ENCODE measurements at regions not wholly inside any gene's neighbourhood (a gene's known extent, or its start where the extent isn't known, plus 50 kb on each side); places are given as distances from the start of the nearest gene placed in this dataset.

- TF ChIP-seq POLR2A (IDR thresholded peaks at IDR 0.05), result no peak
- TF ChIP-seq CTCF (IDR thresholded peaks at IDR 0.05), result no peak
- no peaks in the 10 kb centered on the region for H3K27me3 ChIP-seq
- H3K9me3 ChIP-seq, result no peaks in the 10 kb centered on the region
- no peak overlapping the region for H3K4me3 ChIP-seq
- DNase-seq, result no peak
- intact Hi-C loops (cut with DNase I), result no loop called here
- no peak for ATAC-seq
- H3K36me3 ChIP-seq, result no peaks in the 10 kb centered on the region
- H3K27ac ChIP-seq, result no peak overlapping the region
- no peaks in the 10 kb centered on the region for H3K4me1 ChIP-seq
Measured at GRCh38 chr4:141783770-141784169, 147.4 kb downstream of the IL15 start.

- Histone ChIP-seq H3K27me3 (no peaks in the 10 kb centered on the region), H3K4me1 (no peaks in the 10 kb centered on the region), H3K9me3 (no peaks in the 10 kb centered on the region), H3K36me3 (no peaks in the 10 kb centered on the region), H3K27ac (no peak overlapping the region), H3K4me3 (no peak overlapping the region)
- no peak for DNase-seq
- no peak for ATAC-seq
- TF ChIP-seq POLR2A (IDR thresholded peaks at IDR 0.05), result no peak
- no peak for TF ChIP-seq CTCF (IDR thresholded peaks at IDR 0.05)
- intact Hi-C loops (cut with DNase I), result no loop called here
Measured at GRCh38 chr4:141786946-141787345, 150.6 kb downstream of the IL15 start.

GRCh38 chr4:141788169-141788915 is 152.0 kb downstream of the IL15 start:
- no peak for ATAC-seq
- Histone ChIP-seq H3K36me3 (no peaks in the 10 kb centered on the region), H3K4me3 (no peak overlapping the region), H3K9me3 (no peaks in the 10 kb centered on the region), H3K27me3 (no peaks in the 10 kb centered on the region), H3K27ac (no peak overlapping the region), H3K4me1 (no peaks in the 10 kb centered on the region)
- DNase-seq, result no peak
- intact Hi-C loops (cut with DNase I), result no loop called here
- WGBS (ENCODE audit: insufficient coverage, low coverage, low lambda C conversion rate, missing lambda C conversion rate), result 70% methylated on average over 4 of the region's 4 CpGs
- TF ChIP-seq POLR2A (IDR thresholded peaks at IDR 0.05), result no peak
- TF ChIP-seq CTCF (IDR thresholded peaks at IDR 0.05), result no peak

GRCh38 chr4:141789716-141790115 is 153.3 kb downstream of the IL15 start:
- Histone ChIP-seq H3K4me3 (no peak overlapping the region), H3K36me3 (no peaks in the 10 kb centered on the region), H3K4me1 (no peaks in the 10 kb centered on the region), H3K27ac (no peak overlapping the region), H3K27me3 (no peaks in the 10 kb centered on the region), H3K9me3 (no peaks in the 10 kb centered on the region)
- ATAC-seq (no peak), DNase-seq (no peak)
- intact Hi-C loops (cut with DNase I), result no loop called here
- WGBS (ENCODE audit: insufficient coverage, low coverage, low lambda C conversion rate, missing lambda C conversion rate), result 72% methylated on average over 4 of the region's 4 CpGs
- TF ChIP-seq CTCF (IDR thresholded peaks at IDR 0.05), result no peak

GRCh38 chr4:141792164-141792563 is 155.8 kb downstream of the IL15 start:
- WGBS (ENCODE audit: insufficient coverage, low coverage, low lambda C conversion rate, missing lambda C conversion rate), result 47% methylated on average over 1 of the region's 2 CpGs
- TF ChIP-seq CTCF (IDR thresholded peaks at IDR 0.05) (no peak), POLR2A (IDR thresholded peaks at IDR 0.05) (no peak)
- H3K9me3 ChIP-seq, result no peaks in the 10 kb centered on the region
- no peak for ATAC-seq
- H3K36me3 ChIP-seq, result no peaks in the 10 kb centered on the region
- H3K27me3 ChIP-seq, result no peaks in the 10 kb centered on the region
- intact Hi-C loops (cut with DNase I), result no loop called here
- no peak overlapping the region for H3K27ac ChIP-seq
- H3K4me1 ChIP-seq, result no peaks in the 10 kb centered on the region
- DNase-seq, result no peak
- no peak overlapping the region for H3K4me3 ChIP-seq

Data from right lobe of liver (tissue), 6 donors.